ENCODE measurements at regions not wholly inside any gene's neighbourhood (a gene's known extent, or its start where the extent isn't known, plus 50 kb on each side); places are given as distances from the start of the nearest gene placed in this dataset.

DNA sequence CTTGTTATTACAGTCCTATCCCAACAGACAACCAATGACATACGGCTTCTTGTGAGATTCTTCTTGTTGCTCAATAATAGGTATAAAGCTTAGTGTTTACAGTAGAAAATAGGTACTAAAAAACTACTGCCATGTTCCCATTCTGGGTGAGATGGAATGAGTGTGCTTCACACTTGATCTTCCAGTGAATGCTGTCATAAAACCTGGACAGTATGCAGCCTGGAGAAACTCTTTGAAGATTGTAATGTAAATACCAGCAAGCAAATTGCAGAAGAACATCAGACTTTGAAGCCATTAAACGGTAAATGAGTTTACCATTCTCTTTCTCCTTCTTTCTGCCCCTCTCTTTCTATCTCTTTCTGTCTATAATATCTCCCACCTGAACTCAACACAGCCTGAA is 663.7 kb upstream of the COBL start:
- no peak overlapping the region for H3K4me3 ChIP-seq
- no peak overlapping the region for H3K9ac ChIP-seq
- H3K36me3 ChIP-seq, result no peaks in the 10 kb centered on the region
- TF ChIP-seq Cebpa-rat (IDR thresholded peaks at IDR 0.05), result no peak
- no peaks in the 10 kb centered on the region for H4K20me1 ChIP-seq
- H3K27me3 ChIP-seq, result no peaks in the 10 kb centered on the region
- no peaks in the 10 kb centered on the region for H3K9me3 ChIP-seq
- no peak overlapping the region for H3K27ac ChIP-seq
- H3K4me2 ChIP-seq, result no peak overlapping the region
- peaks cover 5% of the 10 kb centered on the region for H3K4me1 ChIP-seq

GRCh38 chr7:51977913-51978312 is 661.3 kb upstream of the COBL start:
- Histone ChIP-seq H4K20me1 (no peaks in the 10 kb centered on the region), H3K4me2 (no peak overlapping the region), H3K4me1 (peaks cover 5% of the 10 kb centered on the region), H3K4me3 (no peak overlapping the region), H3K9ac (no peak overlapping the region), H3K27me3 (no peaks in the 10 kb centered on the region), H3K27ac (no peak overlapping the region), H3K36me3 (no peaks in the 10 kb centered on the region), H3K9me3 (no peaks in the 10 kb centered on the region)
- no peak for TF ChIP-seq Cebpa-rat (IDR thresholded peaks at IDR 0.05)

GRCh38 chr7:51973939-51974338 is 657.3 kb upstream of the COBL start:
- Histone ChIP-seq H3K4me2 (no peak overlapping the region), H3K27me3 (no peaks in the 10 kb centered on the region), H4K20me1 (no peaks in the 10 kb centered on the region), H3K27ac (no peak overlapping the region), H3K36me3 (no peaks in the 10 kb centered on the region), H3K4me1 (peaks cover 5% of the 10 kb centered on the region), H3K4me3 (no peak overlapping the region), H3K9ac (no peak overlapping the region), H3K9me3 (no peaks in the 10 kb centered on the region)
- TF ChIP-seq Cebpa-rat (IDR thresholded peaks at IDR 0.05), result no peak

- no peak for TF ChIP-seq Cebpa-rat (IDR thresholded peaks at IDR 0.05)
- no peaks in the 10 kb centered on the region for H4K20me1 ChIP-seq
- H3K4me3 ChIP-seq, result no peak overlapping the region
- no peak overlapping the region for H3K9ac ChIP-seq
- no peak overlapping the region for H3K4me2 ChIP-seq
- H3K27ac ChIP-seq, result no peak overlapping the region
- no peaks in the 10 kb centered on the region for H3K36me3 ChIP-seq
- H3K4me1 ChIP-seq, result peaks cover 5% of the 10 kb centered on the region
- H3K9me3 ChIP-seq, result no peaks in the 10 kb centered on the region
- no peaks in the 10 kb centered on the region for H3K27me3 ChIP-seq
Observed at GRCh38 chr7:51973071-51973470, 656.5 kb upstream of the COBL start.

- H3K27me3 ChIP-seq, result no peaks in the 10 kb centered on the region
- H3K4me2 ChIP-seq, result no peak overlapping the region
- no peak for TF ChIP-seq Cebpa-rat (IDR thresholded peaks at IDR 0.05)
Observed at GRCh38 chr7:51970961-51971665, 654.5 kb upstream of the COBL start.

DNA sequence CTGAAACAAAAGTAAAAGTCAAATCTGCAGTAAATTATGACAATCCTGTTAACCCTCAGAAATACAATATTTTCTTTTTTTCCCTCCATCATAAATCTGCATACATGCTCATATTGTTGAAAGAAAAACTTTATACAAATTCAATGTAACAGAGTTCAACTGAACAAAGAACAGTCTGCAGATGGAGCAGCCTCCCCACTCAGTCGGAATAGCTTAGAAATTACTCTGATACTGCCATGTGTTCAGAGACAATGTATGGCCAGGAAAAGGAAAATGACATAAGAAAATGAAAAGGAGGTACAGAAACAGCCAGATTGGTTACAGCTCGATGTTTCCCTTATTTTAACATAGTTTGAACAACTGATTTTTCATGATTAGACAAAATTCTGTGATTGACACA is 651.9 kb upstream of the COBL start:
- Histone ChIP-seq H3K36me3 (no peaks in the 10 kb centered on the region), H4K20me1 (no peaks in the 10 kb centered on the region), H3K27me3 (no peaks in the 10 kb centered on the region), H3K4me3 (no peak overlapping the region), H3K27ac (no peak overlapping the region), H3K9me3 (no peaks in the 10 kb centered on the region), H3K9ac (no peak overlapping the region), H3K4me2 (no peak overlapping the region), H3K4me1 (no peaks in the 10 kb centered on the region)
- TF ChIP-seq Cebpa-rat (IDR thresholded peaks at IDR 0.05), result no peak

More at GRCh38 chr7:51970961-51971665, 654.5 kb upstream of the COBL start:
- Histone ChIP-seq H4K20me1 (no peaks in the 10 kb centered on the region), H3K4me1 (peaks cover 3% of the 10 kb centered on the region), H3K27ac (no peak overlapping the region), H3K9me3 (no peaks in the 10 kb centered on the region), H3K4me3 (no peak overlapping the region), H3K9ac (no peak overlapping the region), H3K36me3 (no peaks in the 10 kb centered on the region)

DNA sequence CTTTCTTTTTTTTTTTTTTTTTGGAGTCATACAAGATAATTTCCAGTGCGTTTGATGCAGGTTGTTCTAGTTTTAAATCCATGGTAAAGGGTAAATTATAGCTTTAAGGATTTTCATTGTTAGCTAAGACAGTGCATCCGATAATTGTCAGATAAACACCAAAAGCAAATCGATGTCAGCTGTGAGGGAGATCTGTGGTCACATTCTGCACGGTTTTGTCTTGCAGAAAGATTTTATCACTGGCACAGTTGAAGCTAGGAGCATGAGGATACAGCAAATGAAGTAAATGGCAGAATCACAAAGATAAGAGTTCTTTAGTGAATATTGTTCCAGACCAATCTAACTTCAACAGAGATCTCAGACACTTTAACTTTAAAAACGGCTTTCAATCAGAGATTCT is 648.8 kb upstream of the COBL start:
- no peak for TF ChIP-seq Cebpa-rat (IDR thresholded peaks at IDR 0.05)
- H3K4me3 ChIP-seq, result no peak overlapping the region
- H3K36me3 ChIP-seq, result no peaks in the 10 kb centered on the region
- no peak overlapping the region for H3K4me2 ChIP-seq
- no peaks in the 10 kb centered on the region for H3K9me3 ChIP-seq
- no peak overlapping the region for H3K9ac ChIP-seq
- H3K27ac ChIP-seq, result no peak overlapping the region
- H3K27me3 ChIP-seq, result no peaks in the 10 kb centered on the region
- no peaks in the 10 kb centered on the region for H4K20me1 ChIP-seq
- H3K4me1 ChIP-seq, result no peaks in the 10 kb centered on the region

DNA sequence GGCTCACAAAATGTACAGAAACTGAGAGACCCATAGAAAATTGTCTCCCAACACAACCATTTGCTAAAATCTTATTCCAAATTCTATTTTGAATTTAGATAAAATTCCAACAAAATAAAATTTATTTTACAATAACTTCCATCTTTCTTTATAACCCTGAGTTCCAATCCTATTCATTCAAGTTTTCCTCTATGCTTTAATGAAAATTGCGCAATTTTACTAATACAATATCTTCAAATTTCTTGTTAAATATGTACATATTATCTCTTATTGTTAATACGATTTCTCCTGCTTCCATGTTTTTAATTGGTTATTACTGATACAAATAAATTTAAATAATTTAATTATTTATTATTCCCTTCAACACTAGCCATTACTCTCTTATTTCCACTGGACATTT is 645.2 kb upstream of the COBL start:
- Histone ChIP-seq H3K36me3 (no peaks in the 10 kb centered on the region), H3K27ac (no peak overlapping the region), H4K20me1 (no peaks in the 10 kb centered on the region), H3K27me3 (no peaks in the 10 kb centered on the region), H3K4me1 (no peaks in the 10 kb centered on the region), H3K4me2 (no peak overlapping the region), H3K4me3 (no peak overlapping the region), H3K9ac (no peak overlapping the region), H3K9me3 (no peaks in the 10 kb centered on the region)
- TF ChIP-seq Cebpa-rat (IDR thresholded peaks at IDR 0.05), result no peak

DNA sequence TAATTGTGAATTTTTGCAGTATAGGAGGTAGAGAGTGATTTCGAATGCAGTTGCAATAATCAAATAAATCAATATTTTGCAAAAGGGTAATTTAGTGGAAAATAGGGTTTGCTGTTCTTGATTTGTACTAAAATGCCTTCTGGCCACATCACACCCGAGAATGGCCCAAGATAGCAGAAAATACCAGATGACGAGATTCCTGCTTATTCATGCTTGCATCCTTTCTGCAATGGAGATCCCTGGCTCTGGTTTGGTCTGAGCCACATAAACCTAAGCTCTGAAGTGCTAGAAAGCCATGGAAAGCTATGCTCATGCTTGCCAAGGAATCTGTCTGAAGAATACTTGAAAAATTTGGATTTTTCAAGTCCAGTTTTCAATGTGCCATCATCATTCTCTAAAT is 634.2 kb upstream of the COBL start:
- H3K27me3 ChIP-seq, result no peaks in the 10 kb centered on the region
- no peaks in the 10 kb centered on the region for H3K9me3 ChIP-seq
- no peaks in the 10 kb centered on the region for H3K36me3 ChIP-seq
- no peak overlapping the region for H3K4me2 ChIP-seq
- no peaks in the 10 kb centered on the region for H4K20me1 ChIP-seq
- H3K4me3 ChIP-seq, result no peak overlapping the region
- TF ChIP-seq Cebpa-rat (IDR thresholded peaks at IDR 0.05), result no peak
- H3K27ac ChIP-seq, result no peak overlapping the region
- H3K4me1 ChIP-seq, result no peaks in the 10 kb centered on the region
- no peak overlapping the region for H3K9ac ChIP-seq

DNA sequence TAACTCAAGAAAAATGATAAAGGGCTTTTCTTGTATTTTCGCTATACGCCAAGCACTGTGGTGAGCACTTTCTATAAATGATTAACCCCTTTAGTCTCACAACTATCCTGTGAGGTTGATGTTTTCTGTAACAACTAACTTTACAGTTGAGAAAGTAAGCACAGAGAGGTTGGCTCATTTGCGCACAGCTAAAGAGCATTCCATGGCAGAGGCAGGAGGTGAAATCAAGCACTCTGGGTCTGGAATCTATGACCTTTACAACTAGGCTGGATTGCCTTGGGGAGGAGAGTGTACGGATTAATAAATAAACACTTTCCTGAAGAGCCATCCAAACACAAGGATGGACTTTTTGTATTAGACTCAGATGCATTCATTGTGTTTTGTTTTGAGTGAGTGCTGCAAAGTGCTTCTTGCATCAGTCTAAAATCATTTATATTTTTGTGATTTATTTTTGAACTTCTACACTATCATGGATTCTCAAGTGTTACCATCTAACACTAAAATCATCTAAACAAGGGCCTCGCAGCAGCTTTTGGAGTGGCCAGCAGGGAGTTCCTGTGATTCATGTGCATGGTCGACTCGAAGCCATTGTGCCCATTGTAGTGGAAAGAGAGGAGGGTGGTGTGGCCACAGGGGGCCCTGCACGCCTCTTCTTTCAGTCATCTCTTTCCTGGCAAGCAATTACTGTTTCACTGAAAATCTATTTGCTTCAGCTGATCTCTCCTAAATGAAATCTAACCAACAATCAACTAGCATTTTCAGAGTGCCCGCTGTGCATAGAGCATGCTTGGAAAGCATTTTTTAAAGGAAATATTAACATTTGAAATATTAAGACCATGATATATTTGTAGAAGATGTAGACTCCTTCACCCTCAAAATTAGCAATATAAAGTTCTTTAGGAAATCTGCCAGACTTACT is 633.4 kb upstream of the COBL start:
- Histone ChIP-seq H3K9me3 (no peaks in the 10 kb centered on the region), H3K4me2 (no peak overlapping the region), H3K4me1 (no peaks in the 10 kb centered on the region), H4K20me1 (no peaks in the 10 kb centered on the region), H3K4me3 (no peak overlapping the region), H3K27ac (no peak overlapping the region), H3K36me3 (no peaks in the 10 kb centered on the region), H3K27me3 (no peaks in the 10 kb centered on the region), H3K9ac (no peak overlapping the region)
- TF ChIP-seq Cebpa-rat (IDR thresholded peaks at IDR 0.05), result no peak
